IMR-90 (cell line): ENCODE measurements at regions not wholly inside any gene's neighbourhood (a gene's known extent, or its start where the extent isn't known, plus 50 kb on each side); places are given as distances from the start of the nearest gene placed in this dataset.

ENCODE experiments used
- ATAC-seq: fragments of 200-7000 bp; cut with Tn5 transposase; 2 replicates; pipeline ENCODE4 v1.9.1; 2020; ENCODE audit warnings: low read depth, mild to moderate bottlenecking, moderate library complexity
- BruUV-seq: library from RNA; stranded (reverse); fragments of 400-500 nt; replicated peaks from 2 replicates; lab custom pipeline; 2021; lab: Mats Ljungman, UMichigan
- CTCF ChIA-PET: fragments of 300-600 bp; formaldehyde crosslinking; extraction: SDS; loops from one replicate; lab custom pipeline; 2021; ENCODE audit warnings: antibody characterized with exemption; lab: Yijun Ruan, JAX
- POLR2A ChIA-PET: fragments of 300-600 bp; sonication (Branson Sonifier 250); formaldehyde crosslinking; loops from one replicate; lab custom pipeline; 2022; ENCODE audit warnings: antibody characterized with exemption; ENCODE audit not compliant: unreplicated experiment; lab: Charles Lee
- DNase-seq: peaks from one replicate; pipeline ENCODE4 v3.0.0; 2013
- H2AFZ ChIP-seq: replicated peaks from 2 replicates; pipeline ENCODE3; 2013; ENCODE audit warnings: low read length, mild to moderate bottlenecking; ENCODE audit not compliant: poor library complexity
- H2AK5ac ChIP-seq: 2 replicates; pipeline ENCODE4 v1.6.1; 2013; ENCODE audit warnings: low read depth, low read length, inconsistent platforms
- H2AK9ac ChIP-seq: replicated peaks from 2 replicates; pipeline ENCODE3; 2013; ENCODE audit warnings: mild to moderate bottlenecking, low read depth, low read length, moderate library complexity; ENCODE audit not compliant: poor library complexity
- H2BK120ac ChIP-seq: 2 replicates; pipeline ENCODE4 v1.6.1; 2013; ENCODE audit warnings: low read depth, low read length, inconsistent platforms
- H2BK15ac ChIP-seq: 3 replicates; pipeline ENCODE4 v1.6.1; 2013; ENCODE audit warnings: low read depth, low read length, inconsistent platforms
- H2BK20ac ChIP-seq: 2 replicates; pipeline ENCODE4 v1.6.1; 2013; ENCODE audit warnings: low read depth, mild to moderate bottlenecking, inconsistent platforms, low read length, moderate library complexity
- H2BK5ac ChIP-seq: 2 replicates; pipeline ENCODE4 v1.6.1; 2013; ENCODE audit warnings: mild to moderate bottlenecking, low read depth, low read length, inconsistent platforms; ENCODE audit not compliant: poor library complexity, severe bottlenecking
- H3K14ac ChIP-seq: replicated peaks from 2 replicates; pipeline ENCODE4 v1.6.1; 2013; ENCODE audit warnings: low read depth, low read length, inconsistent platforms
- H3K18ac ChIP-seq: 2 replicates; pipeline ENCODE4 v1.6.1; 2013; ENCODE audit warnings: low read depth, low read length, control low read depth
- H3K23ac ChIP-seq: 2 replicates; pipeline ENCODE4 v1.6.1; 2013; ENCODE audit warnings: low read depth, low read length, inconsistent platforms
- H3K27ac ChIP-seq: 2 replicates; pipeline ENCODE4 v1.5.1; 2013; ENCODE audit warnings: mild to moderate bottlenecking, control low read depth, low read length; ENCODE audit not compliant: insufficient read depth
- H3K27me3 ChIP-seq: 2 replicates; pipeline ENCODE4 v1.6.1; 2013; ENCODE audit warnings: low read length; ENCODE audit not compliant: control insufficient read depth, insufficient read depth
- H3K36me3 ChIP-seq: 2 replicates; pipeline ENCODE4 v1.6.1; 2013; ENCODE audit warnings: low read length, mixed read lengths; ENCODE audit not compliant: control insufficient read depth, insufficient read depth
- H3K4ac ChIP-seq: 2 replicates; pipeline ENCODE4 v1.6.1; 2013; ENCODE audit warnings: low read depth, low read length, inconsistent platforms
- H3K4me1 ChIP-seq: 2 replicates; pipeline ENCODE4 v1.6.1; 2013; ENCODE audit warnings: low read length, mixed read lengths; ENCODE audit not compliant: control insufficient read depth, insufficient read depth
- H3K4me2 ChIP-seq: 2 replicates; pipeline ENCODE4 v1.6.1; 2013; ENCODE audit warnings: low read depth, mild to moderate bottlenecking, control low read depth, low read length, moderate library complexity
- H3K4me3 ChIP-seq: 2 replicates; pipeline ENCODE4 v1.5.1; 2013; ENCODE audit warnings: low read depth, mild to moderate bottlenecking, control low read depth, low read length, moderate library complexity; ENCODE audit not compliant: insufficient read depth
- H3K56ac ChIP-seq: 2 replicates; pipeline ENCODE4 v1.6.1; 2013; ENCODE audit warnings: low read length, inconsistent platforms; ENCODE audit not compliant: insufficient read depth; ENCODE audit errors: extremely low read depth
- H3K79me1 ChIP-seq, 2 experiments: 2 replicates each; pipeline ENCODE4 v1.6.1; 2013; ENCODE audit warnings: low read length in 2 of 2, inconsistent platforms in 1 of 2, low read depth in 1 of 2
- H3K9ac ChIP-seq: 2 replicates; pipeline ENCODE4 v1.6.1; 2013; ENCODE audit warnings: low read depth, low read length, control low read depth
- H3K9me1 ChIP-seq: 2 replicates; pipeline ENCODE4 v1.6.1; 2013; ENCODE audit warnings: low read length, inconsistent platforms; ENCODE audit not compliant: insufficient read depth
- H3K9me3 ChIP-seq: 2 replicates; pipeline ENCODE4 v1.6.1; 2013; ENCODE audit warnings: low read length; ENCODE audit not compliant: control insufficient read depth, insufficient read depth
- H4K20me1 ChIP-seq: 2 replicates; pipeline ENCODE4 v1.6.1; 2013; ENCODE audit warnings: low read length, inconsistent platforms; ENCODE audit not compliant: insufficient read depth
- H4K5ac ChIP-seq: 2 replicates; pipeline ENCODE4 v1.6.1; 2013; ENCODE audit warnings: mild to moderate bottlenecking, low read depth, low read length, control low read depth
- H4K8ac ChIP-seq, 2 experiments: 2 replicates each; pipeline ENCODE4 v1.6.1; 2013; ENCODE audit warnings: low read depth in 2 of 2, low read length in 2 of 2, control low read depth in 1 of 2, inconsistent platforms in 1 of 2
- H4K91ac ChIP-seq: 2 replicates; pipeline ENCODE4 v1.6.1; 2013; ENCODE audit warnings: low read depth, low read length, inconsistent platforms; ENCODE audit not compliant: insufficient read depth
- MXI1 ChIP-seq: IDR thresholded peaks from 2 replicates; pipeline ENCODE4 v1.6.1; 2012; ENCODE audit warnings: low read depth, mild to moderate bottlenecking, low read length, moderate library complexity, borderline replicate concordance
- USF2 ChIP-seq: fragments of 150-350 bp; IDR thresholded peaks from 2 replicates; pipeline ENCODE4 v1.6.1; 2017; ENCODE audit warnings: mild to moderate bottlenecking, antibody characterized with exemption, low read length, low read depth
- WGBS, 2 experiments: methylation state at CpG; one replicate each; pipeline versions ENCODE4 v1.1.5 to v1.1.7; 2013; ENCODE audit warnings: missing lambda C conversion rate in 2 of 2; ENCODE audit not compliant: insufficient read length in 1 of 2; ENCODE audit errors: extremely low coverage in 2 of 2; 5-methylcytosine and 5-hydroxymethylcytosine counted together
- dilution Hi-C: fragments of 300-500 bp; cut with HindIII; formaldehyde crosslinking; loops from one replicate; pipeline ENCODE4 v1.14.3; 2018; ENCODE audit warnings: low sequenced_read_pairs; ENCODE audit not compliant: unreplicated experiment
- in situ Hi-C: fragments of 300-500 bp; cut with MboI; formaldehyde crosslinking; loops from 3 replicates; pipeline ENCODE4 v1.14.3; 2019; ENCODE audit warnings: low sequenced_read_pairs, inconsistent platforms, mixed read lengths
- intact Hi-C: fragments of 100-400 bp; cut with micrococcal nuclease; formaldehyde crosslinking; loops from 2 replicates; pipeline ENCODE4 v1.10.0; 2022

- BruUV-seq: no TSS peak
- TF ChIP-seq USF2 (no peak), MXI1 (no peak)
- Histone ChIP-seq H3K4me1 (no peaks in the 10 kb centered on the region), H2AK9ac (no peak overlapping the region), H3K56ac (no peak overlapping the region), H4K20me1 (no peaks in the 10 kb centered on the region), H2AK5ac (no peak overlapping the region), H3K4me2 (no peak overlapping the region), H2AFZ (no peak overlapping the region), H4K5ac (no peak overlapping the region), H3K9me3 (no peaks in the 10 kb centered on the region), H4K91ac (no peak overlapping the region), H3K36me3 (no peaks in the 10 kb centered on the region), H3K18ac (no peak overlapping the region), H3K4me3 (no peak overlapping the region), H3K23ac (no peak overlapping the region), H3K27me3 (peaks cover 6% of the 10 kb centered on the region; the same call in 1 of the 2 replicates), H3K4ac (no peak overlapping the region), H2BK15ac (no peak overlapping the region), H3K9me1 (no peaks in the 10 kb centered on the region), H3K27ac (no peak overlapping the region), H3K79me1 (no peaks in the 10 kb centered on the region), H3K9ac (no peak overlapping the region), H3K14ac (no peak overlapping the region), H2BK5ac (no peak overlapping the region), H4K8ac (no peak overlapping the region), H2BK20ac (no peak overlapping the region; the same call in 1 of the 2 replicates), H2BK120ac (no peak overlapping the region)
- DNase-seq: peak; percentile 21
- no CpG with 5 or more reads among the region's 3 CpGs for WGBS, 2 experiments
- CTCF ChIA-PET: no interaction called here
- in situ Hi-C loops: no loop called here
- POLR2A ChIA-PET: no interaction called here
- intact Hi-C loops: no loop called here
- dilution Hi-C loops: no loop called here
- ATAC-seq: no peak
Observed at GRCh38 chr6:14434916-14435690, 317.5 kb downstream of the CD83 start.
